ENCODE measurements at regions not wholly inside any gene's neighbourhood (a gene's known extent, or its start where the extent isn't known, plus 50 kb on each side); places are given as distances from the start of the nearest gene placed in this dataset.
A peak's percentile ranks its signal among the peaks of the same experiment; 100 is the strongest.

GRCh38 chr1:244352156-244352830 is 99.4 kb downstream of the ADSS2 start:
- DNase-seq: no peak

- DNase-seq: peak; percentile 94
Observed at GRCh38 chr1:244353551-244354091, 98.1 kb downstream of the ADSS2 start.

GRCh38 chr1:244354810-244355278 is 96.9 kb downstream of the ADSS2 start:
- peak; percentile 23 for DNase-seq

- DNase-seq: no peak
Observed at GRCh38 chr1:244356376-244356775, 95.3 kb downstream of the ADSS2 start.

All from fibroblast of skin of abdomen (primary cell).